DND-41 (cell line): ENCODE measurements at regions not wholly inside any gene's neighbourhood (a gene's known extent, or its start where the extent isn't known, plus 50 kb on each side); places are given as distances from the start of the nearest gene placed in this dataset.

Experiments used
- ATAC-seq: fragments of 200-7000 bp; cut with Tn5 transposase; 3 replicates; pipeline ENCODE4 v1.9.1; 2021; ENCODE audit warnings: low read depth; ENCODE audit not compliant: insufficient read depth
- DNase-seq: peaks from one replicate; pipeline ENCODE4 v3.0.0-alpha.2; 2020
- H2AFZ ChIP-seq: 2 replicates; pipeline ENCODE4 v1.6.0; 2012; ENCODE audit warnings: low read depth, low read length
- H3K27ac ChIP-seq: 2 replicates; pipeline ENCODE4 v1.5.1; 2012; ENCODE audit warnings: low read length, inconsistent platforms
- H3K27me3 ChIP-seq: fragments of 200-600 bp; sonication (generic); 2 replicates; pipeline ENCODE4 v1.6.0; 2012; ENCODE audit warnings: low read length, mild to moderate bottlenecking, inconsistent platforms; ENCODE audit not compliant: insufficient read depth, poor library complexity
- H3K36me3 ChIP-seq: 2 replicates; pipeline ENCODE4 v1.5.1; 2012; ENCODE audit warnings: low read length, inconsistent platforms; ENCODE audit not compliant: insufficient read depth
- H3K4me1 ChIP-seq: 2 replicates; pipeline ENCODE4 v1.5.1; 2012; ENCODE audit warnings: mild to moderate bottlenecking, low read length; ENCODE audit not compliant: insufficient read depth
- H3K4me2 ChIP-seq: 2 replicates; pipeline ENCODE4 v1.6.0; 2012; ENCODE audit warnings: mild to moderate bottlenecking, moderate library complexity, low read length, inconsistent platforms; ENCODE audit not compliant: insufficient read depth
- H3K4me3 ChIP-seq, 2 experiments: fragments of 200-600 bp in 1 of 2; shearing (Covaris generic) in 1 of 2; 2 replicates each; pipeline ENCODE4 v1.5.1; 2012 to 2016; ENCODE audit warnings: inconsistent platforms in 2 of 2, low read length in 2 of 2, mild to moderate bottlenecking in 2 of 2, low read depth in 1 of 2, moderate library complexity in 1 of 2
- H3K79me2 ChIP-seq: 2 replicates; pipeline ENCODE4 v1.6.0; 2012; ENCODE audit warnings: low read length, inconsistent platforms; ENCODE audit not compliant: insufficient read depth
- H3K9ac ChIP-seq: 2 replicates; pipeline ENCODE4 v1.6.0; 2012; ENCODE audit warnings: low read depth, mild to moderate bottlenecking, inconsistent platforms, low read length, moderate library complexity
- H3K9me3 ChIP-seq: 2 replicates; pipeline ENCODE4 v1.5.1; 2012; ENCODE audit warnings: low read length, moderate library complexity, mild to moderate bottlenecking, inconsistent platforms; ENCODE audit not compliant: insufficient read depth, severe bottlenecking
- H4K20me1 ChIP-seq: 2 replicates; pipeline ENCODE4 v1.6.0; 2012; ENCODE audit warnings: low read length; ENCODE audit not compliant: insufficient read depth
- EZH2 ChIP-seq: IDR thresholded peaks from 3 replicates; pipeline ENCODE4 v1.6.1; 2012; ENCODE audit warnings: borderline replicate concordance, low read depth, mild to moderate bottlenecking, moderate library complexity, low read length, inconsistent platforms; ENCODE audit not compliant: severe bottlenecking
- TF ChIP-seq, protein P1 (sequence below): IDR thresholded peaks from 2 replicates; pipeline ENCODE4 v1.5.1; 2012; ENCODE audit warnings: borderline replicate concordance, low read length, moderate library complexity, mild to moderate bottlenecking; ENCODE audit not compliant: poor library complexity, severe bottlenecking; ENCODE audit errors: extremely low read depth

DNA sequence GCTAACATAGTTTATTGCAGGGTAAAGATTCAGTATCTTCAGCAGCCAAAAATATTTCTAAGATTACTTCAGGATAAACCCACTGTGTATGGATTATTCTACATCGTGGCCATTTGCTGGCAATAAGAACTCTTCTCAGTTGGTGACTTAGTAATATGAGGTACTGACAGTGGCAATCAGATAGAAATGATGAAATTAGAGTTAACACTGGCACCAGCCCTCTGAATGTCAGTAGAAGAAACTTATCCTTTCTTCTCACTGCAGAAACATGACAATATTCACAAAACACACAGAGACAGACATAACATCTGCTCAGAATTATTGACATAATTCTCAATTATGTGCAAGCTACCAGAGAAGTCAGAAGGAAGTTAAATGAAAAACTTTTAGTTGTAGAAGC lies 246.3 kb upstream of the COL3A1 start:
- Histone ChIP-seq H3K4me3 (no peak overlapping the region), H2AFZ (no peak overlapping the region), H4K20me1 (no peaks in the 10 kb centered on the region), H3K27ac (no peak overlapping the region), H3K4me1 (no peaks in the 10 kb centered on the region), H3K9me3 (no peaks in the 10 kb centered on the region), H3K4me2 (no peak overlapping the region), H3K9ac (no peak overlapping the region), H3K36me3 (no peaks in the 10 kb centered on the region), H3K79me2 (no peaks in the 10 kb centered on the region), H3K27me3 (no peaks in the 10 kb centered on the region)
- DNase-seq (no peak), ATAC-seq (no peak)
- no peak for TF ChIP-seq EZH2
- TF ChIP-seq, protein P1, sequence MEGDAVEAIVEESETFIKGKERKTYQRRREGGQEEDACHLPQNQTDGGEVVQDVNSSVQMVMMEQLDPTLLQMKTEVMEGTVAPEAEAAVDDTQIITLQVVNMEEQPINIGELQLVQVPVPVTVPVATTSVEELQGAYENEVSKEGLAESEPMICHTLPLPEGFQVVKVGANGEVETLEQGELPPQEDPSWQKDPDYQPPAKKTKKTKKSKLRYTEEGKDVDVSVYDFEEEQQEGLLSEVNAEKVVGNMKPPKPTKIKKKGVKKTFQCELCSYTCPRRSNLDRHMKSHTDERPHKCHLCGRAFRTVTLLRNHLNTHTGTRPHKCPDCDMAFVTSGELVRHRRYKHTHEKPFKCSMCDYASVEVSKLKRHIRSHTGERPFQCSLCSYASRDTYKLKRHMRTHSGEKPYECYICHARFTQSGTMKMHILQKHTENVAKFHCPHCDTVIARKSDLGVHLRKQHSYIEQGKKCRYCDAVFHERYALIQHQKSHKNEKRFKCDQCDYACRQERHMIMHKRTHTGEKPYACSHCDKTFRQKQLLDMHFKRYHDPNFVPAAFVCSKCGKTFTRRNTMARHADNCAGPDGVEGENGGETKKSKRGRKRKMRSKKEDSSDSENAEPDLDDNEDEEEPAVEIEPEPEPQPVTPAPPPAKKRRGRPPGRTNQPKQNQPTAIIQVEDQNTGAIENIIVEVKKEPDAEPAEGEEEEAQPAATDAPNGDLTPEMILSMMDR: no peak

DNA sequence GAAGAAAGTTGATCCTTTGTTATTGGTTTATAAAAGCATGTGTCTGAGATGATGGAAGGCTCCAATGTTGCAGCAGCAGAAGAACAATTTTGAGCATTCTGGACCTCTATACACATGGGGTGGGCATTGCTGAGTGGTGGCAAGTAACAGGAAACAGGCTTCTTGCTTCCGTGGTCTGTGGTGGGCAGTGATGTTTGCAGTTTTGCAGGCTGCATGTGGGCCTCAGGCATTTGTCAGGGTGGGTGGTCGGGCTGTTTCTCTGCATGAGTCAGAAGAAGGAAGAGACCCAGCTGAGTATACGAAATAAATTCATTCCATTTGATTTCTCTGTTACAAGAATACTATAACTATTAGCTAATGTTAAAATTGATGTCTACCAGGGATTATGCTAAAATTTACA lies 239.5 kb upstream of the COL3A1 start:
- no peak overlapping the region for H3K9ac ChIP-seq
- H3K4me3 ChIP-seq: no peak overlapping the region
- H4K20me1 ChIP-seq: no peaks in the 10 kb centered on the region
- no peaks in the 10 kb centered on the region for H3K27me3 ChIP-seq
- TF ChIP-seq EZH2: no peak
- TF ChIP-seq, protein P1: no peak
- H3K9me3 ChIP-seq: no peaks in the 10 kb centered on the region
- H3K79me2 ChIP-seq: no peaks in the 10 kb centered on the region
- H3K27ac ChIP-seq: no peak overlapping the region
- no peaks in the 10 kb centered on the region for H3K36me3 ChIP-seq
- DNase-seq (peak; percentile 4), ATAC-seq (no peak)
- peaks cover 7% of the 10 kb centered on the region; the same call in 1 of the 2 replicates for H3K4me1 ChIP-seq
- H2AFZ ChIP-seq: peak overlapping the region; percentile 19; the same call in 1 of the 2 replicates
- H3K4me2 ChIP-seq: no peak overlapping the region

- Histone ChIP-seq H2AFZ (no peak overlapping the region), H3K36me3 (no peaks in the 10 kb centered on the region), H3K27ac (no peak overlapping the region), H3K4me3 (no peak overlapping the region), H3K9me3 (no peaks in the 10 kb centered on the region), H4K20me1 (no peaks in the 10 kb centered on the region), H3K4me1 (no peaks in the 10 kb centered on the region), H3K4me2 (no peak overlapping the region), H3K9ac (no peak overlapping the region), H3K79me2 (no peaks in the 10 kb centered on the region), H3K27me3 (no peaks in the 10 kb centered on the region)
- no peak for TF ChIP-seq EZH2
- TF ChIP-seq, protein P1: no peak
- ATAC-seq: no peak
- DNase-seq: no peak
Measured at GRCh38 chr2:188746727-188747126, 227.4 kb upstream of the COL3A1 start.

DNA sequence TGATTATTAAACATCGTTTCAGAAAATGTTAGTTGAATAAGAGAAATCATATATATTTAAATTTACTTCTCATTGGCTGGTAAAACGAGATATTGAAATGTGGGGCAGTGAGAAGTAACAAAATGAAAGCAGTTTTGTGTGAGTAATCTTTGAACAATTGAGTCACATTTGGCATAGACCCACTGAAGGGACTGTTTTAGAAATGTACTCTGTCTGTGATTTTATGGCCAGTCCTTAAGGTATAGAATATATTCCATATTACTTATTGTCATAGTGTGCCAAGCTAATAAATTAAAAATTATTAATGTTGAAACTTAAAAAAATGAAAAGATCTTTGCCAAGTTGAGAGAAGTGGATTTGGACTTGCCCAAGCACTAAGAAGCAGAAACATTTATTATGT lies 222.4 kb upstream of the COL3A1 start:
- Histone ChIP-seq H3K4me1 (no peaks in the 10 kb centered on the region), H3K4me2 (no peak overlapping the region), H3K79me2 (no peaks in the 10 kb centered on the region), H3K27ac (no peak overlapping the region), H3K27me3 (no peaks in the 10 kb centered on the region), H3K36me3 (no peaks in the 10 kb centered on the region), H2AFZ (no peak overlapping the region), H3K9ac (no peak overlapping the region), H4K20me1 (no peaks in the 10 kb centered on the region), H3K4me3 (no peak overlapping the region), H3K9me3 (peaks cover 3% of the 10 kb centered on the region)
- ATAC-seq: no peak
- TF ChIP-seq, protein P1: no peak
- TF ChIP-seq EZH2: no peak
- no peak for DNase-seq
